ENCODE measurements at regions not wholly inside any gene's neighbourhood (a gene's known extent, or its start where the extent isn't known, plus 50 kb on each side); places are given as distances from the start of the nearest gene placed in this dataset.

GRCh38 chr12:91968076-91968776 is 177.4 kb downstream of the BTG1 start:
- no peak for DNase-seq (ENCODE audit: low read depth)

GRCh38 chr12:91967590-91967989 is 178.1 kb downstream of the BTG1 start:
- peak; percentile 21 for DNase-seq (ENCODE audit: low read depth)

- DNase-seq (ENCODE audit: low read depth) = no peak
Measured at GRCh38 chr12:91965781-91966180, 179.9 kb downstream of the BTG1 start.

GRCh38 chr12:91964501-91964900 is 181.1 kb downstream of the BTG1 start:
- peak; percentile 24 for DNase-seq (ENCODE audit: low read depth)

- DNase-seq (ENCODE audit: low read depth) = no peak
Measured at GRCh38 chr12:91959220-91959619, 186.4 kb downstream of the BTG1 start.

GRCh38 chr12:91958816-91959215 is 186.8 kb downstream of the BTG1 start:
- peak; percentile 81 for DNase-seq (ENCODE audit: low read depth)

- no peak for DNase-seq (ENCODE audit: low read depth)
Measured at GRCh38 chr12:91954747-91955146, 190.9 kb downstream of the BTG1 start.

GRCh38 chr12:91954326-91954725 is 191.3 kb downstream of the BTG1 start:
- no peak for DNase-seq (ENCODE audit: low read depth)

- no peak for DNase-seq (ENCODE audit: low read depth)
Measured at GRCh38 chr12:91952916-91953315, 192.7 kb downstream of the BTG1 start.

- DNase-seq (ENCODE audit: low read depth) = peak; percentile 23
Measured at GRCh38 chr12:91951571-91951970, 194.1 kb downstream of the BTG1 start.

GRCh38 chr12:91948504-91948903 is 197.1 kb downstream of the BTG1 start:
- DNase-seq (ENCODE audit: low read depth) = no peak

GRCh38 chr12:91947459-91947858 is 198.2 kb downstream of the BTG1 start:
- no peak for DNase-seq (ENCODE audit: low read depth)

- no peak for DNase-seq (ENCODE audit: low read depth)
Measured at GRCh38 chr12:91944637-91945036, 201.0 kb downstream of the BTG1 start.

- DNase-seq (ENCODE audit: low read depth) = no peak
Measured at GRCh38 chr12:91940826-91941570, 204.6 kb downstream of the BTG1 start.

GRCh38 chr12:91940322-91940721 is 205.3 kb downstream of the BTG1 start:
- no peak for DNase-seq (ENCODE audit: low read depth)

GRCh38 chr12:91937706-91938105 is 207.9 kb downstream of the BTG1 start:
- DNase-seq (ENCODE audit: low read depth) = no peak

- no peak for DNase-seq (ENCODE audit: low read depth)
Measured at GRCh38 chr12:91937009-91937408, 208.6 kb downstream of the BTG1 start.

GRCh38 chr12:91935296-91935695 is 210.3 kb downstream of the BTG1 start:
- DNase-seq (ENCODE audit: low read depth) = no peak

GRCh38 chr12:91931111-91931510 is 214.5 kb downstream of the BTG1 start:
- no peak for DNase-seq (ENCODE audit: low read depth)

GRCh38 chr12:91928501-91928900 is 217.1 kb downstream of the BTG1 start:
- DNase-seq (ENCODE audit: low read depth) = no peak

- peak; percentile 74 for DNase-seq (ENCODE audit: low read depth)
Measured at GRCh38 chr12:91926848-91927247, 218.8 kb downstream of the BTG1 start.

GRCh38 chr12:91924827-91925226 is 220.8 kb downstream of the BTG1 start:
- DNase-seq (ENCODE audit: low read depth) = no peak

GRCh38 chr12:91923864-91924263 is 221.8 kb downstream of the BTG1 start:
- DNase-seq (ENCODE audit: low read depth) = no peak

- no peak for DNase-seq (ENCODE audit: low read depth)
Measured at GRCh38 chr12:91922674-91923073, 223.0 kb downstream of the BTG1 start.

All from EH (cell line).